ENCODE measurements at regions not wholly inside any gene's neighbourhood (a gene's known extent, or its start where the extent isn't known, plus 50 kb on each side); places are given as distances from the start of the nearest gene placed in this dataset.

GRCh38 chr1:14485285-14485684, 113.2 kb upstream of the KAZN start:
- WGBS, 4 donors: 91 to 94% (median 92%) methylated on average over 5 of the region's 5 CpGs

DNA sequence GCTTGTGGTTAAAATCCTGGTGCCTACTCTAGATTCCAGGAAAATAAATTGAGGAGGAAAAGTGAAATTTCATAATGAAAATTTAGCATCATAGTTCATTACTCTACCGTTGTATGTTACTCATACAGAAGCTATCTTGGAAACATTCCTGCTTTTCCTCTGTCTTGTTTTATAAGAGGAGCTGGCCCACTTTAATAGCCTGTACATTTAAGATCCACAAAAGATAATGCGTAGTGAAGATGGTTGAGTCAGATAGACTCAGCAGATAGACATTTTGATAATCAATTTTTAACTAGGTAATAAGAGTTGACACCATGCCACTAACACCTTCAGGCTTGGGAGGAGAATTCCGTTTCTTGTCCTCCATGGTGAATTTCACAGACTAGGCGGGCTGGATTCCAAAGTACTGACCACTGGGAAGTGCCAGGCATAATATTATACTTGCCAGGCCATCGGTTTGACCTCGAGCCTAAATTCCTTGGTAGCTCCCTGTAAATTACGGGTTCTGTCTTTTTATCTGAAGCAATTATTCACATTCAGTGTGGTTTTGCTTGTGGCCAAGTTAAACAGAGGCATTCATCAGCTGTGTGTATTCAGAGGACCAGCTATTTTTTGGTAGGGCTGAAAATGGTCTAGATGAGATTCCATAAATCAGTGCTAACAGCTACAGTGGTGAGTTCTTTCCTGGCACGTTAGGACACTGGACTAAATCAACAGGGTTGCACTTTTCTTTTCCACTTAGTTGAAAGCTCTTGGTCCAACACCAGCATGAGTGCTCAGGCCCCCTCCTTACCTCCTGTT, 111.9 kb upstream of the KAZN start:
- Histone ChIP-seq H3K4me3 (no peak overlapping the region), H3K27ac (peak overlapping the region in 1 of 5 donors; percentile 72), H3K4me1 (replicated peaks in 1 of 2) (no peaks in the 10 kb centered on the region), H3K36me3 (replicated peaks in 1 of 2) (no peaks in the 10 kb centered on the region), H3K27me3 (no peaks in the 10 kb centered on the region), H3K9me3 (replicated peaks in 1 of 3) (no peaks in the 10 kb centered on the region)
- TF ChIP-seq, protein P1, sequence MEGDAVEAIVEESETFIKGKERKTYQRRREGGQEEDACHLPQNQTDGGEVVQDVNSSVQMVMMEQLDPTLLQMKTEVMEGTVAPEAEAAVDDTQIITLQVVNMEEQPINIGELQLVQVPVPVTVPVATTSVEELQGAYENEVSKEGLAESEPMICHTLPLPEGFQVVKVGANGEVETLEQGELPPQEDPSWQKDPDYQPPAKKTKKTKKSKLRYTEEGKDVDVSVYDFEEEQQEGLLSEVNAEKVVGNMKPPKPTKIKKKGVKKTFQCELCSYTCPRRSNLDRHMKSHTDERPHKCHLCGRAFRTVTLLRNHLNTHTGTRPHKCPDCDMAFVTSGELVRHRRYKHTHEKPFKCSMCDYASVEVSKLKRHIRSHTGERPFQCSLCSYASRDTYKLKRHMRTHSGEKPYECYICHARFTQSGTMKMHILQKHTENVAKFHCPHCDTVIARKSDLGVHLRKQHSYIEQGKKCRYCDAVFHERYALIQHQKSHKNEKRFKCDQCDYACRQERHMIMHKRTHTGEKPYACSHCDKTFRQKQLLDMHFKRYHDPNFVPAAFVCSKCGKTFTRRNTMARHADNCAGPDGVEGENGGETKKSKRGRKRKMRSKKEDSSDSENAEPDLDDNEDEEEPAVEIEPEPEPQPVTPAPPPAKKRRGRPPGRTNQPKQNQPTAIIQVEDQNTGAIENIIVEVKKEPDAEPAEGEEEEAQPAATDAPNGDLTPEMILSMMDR (IDR thresholded peaks at IDR 0.05): no peak
- no peak for TF ChIP-seq POLR2A (IDR thresholded peaks at IDR 0.05)
- DNase-seq: peak in 6 of 7 donors; percentile 11 to 62 (median 48)
- intact Hi-C loops (cut with DNase I): no loop called here
- 26 to 45% (median 37%) methylated on average over 8 of the region's 8 CpGs for WGBS, 4 donors

More at GRCh38 chr1:14485285-14485684, 113.2 kb upstream of the KAZN start:
- H3K36me3 ChIP-seq (replicated peaks in 1 of 2): no peaks in the 10 kb centered on the region
- no peak for TF ChIP-seq POLR2A (IDR thresholded peaks at IDR 0.05)
- TF ChIP-seq, protein P1 (IDR thresholded peaks at IDR 0.05): no peak
- peaks cover 0 to under 1% of the 10 kb centered on the region in 2 donors for H3K4me1 ChIP-seq (replicated peaks in 1 of 2)
- H3K9me3 ChIP-seq (replicated peaks in 1 of 3): no peaks in the 10 kb centered on the region
- H3K27me3 ChIP-seq: no peaks in the 10 kb centered on the region
- DNase-seq: no peak
- intact Hi-C loops (cut with DNase I): no loop called here
- no peak overlapping the region for H3K27ac ChIP-seq
- no peak overlapping the region for H3K4me3 ChIP-seq

DNA sequence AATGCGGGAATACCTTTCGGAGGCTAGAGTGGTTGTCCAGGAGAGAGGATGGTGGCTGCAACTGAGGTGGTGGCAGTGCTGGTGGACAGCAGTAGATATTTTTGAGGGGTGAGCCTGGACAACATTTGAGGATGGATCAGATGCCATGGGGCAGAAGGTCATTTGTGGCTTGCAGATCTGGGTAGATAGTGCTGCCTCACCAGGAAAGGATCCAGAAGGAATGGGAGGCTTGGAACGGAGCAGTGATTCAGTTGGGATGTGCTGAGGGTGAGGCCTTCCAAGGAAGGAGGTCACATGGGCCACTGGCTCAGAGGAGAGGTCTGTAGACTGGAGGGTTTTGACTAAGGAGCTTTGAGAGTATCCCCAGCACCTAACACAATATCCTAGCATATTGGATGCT, 110.8 kb upstream of the KAZN start:
- DNase-seq: no peak
- intact Hi-C loops (cut with DNase I): no loop called here

GRCh38 chr1:14494911-14495310, 103.6 kb upstream of the KAZN start:
- Histone ChIP-seq H3K27me3 (peaks cover 18% of the 10 kb centered on the region), H3K4me1 (replicated peaks in 1 of 2) (no peaks in the 10 kb centered on the region), H3K36me3 (replicated peaks in 1 of 2) (no peaks in the 10 kb centered on the region), H3K27ac (no peak overlapping the region), H3K4me3 (no peak overlapping the region), H3K9me3 (replicated peaks in 1 of 3) (no peaks in the 10 kb centered on the region)
- 52 to 68% (median 65%) methylated on average over 1 of the region's 1 CpG for WGBS, 4 donors
- no peak for DNase-seq
- TF ChIP-seq POLR2A (IDR thresholded peaks at IDR 0.05): no peak
- TF ChIP-seq, protein P1 (IDR thresholded peaks at IDR 0.05): no peak
- intact Hi-C loops (cut with DNase I): no loop called here

More for the DNA sequence above, 110.8 kb upstream of the KAZN start:
- WGBS, 4 donors: 66 to 73% (median 67%) methylated on average over 3 of the region's 3 CpGs
- TF ChIP-seq POLR2A (IDR thresholded peaks at IDR 0.05): no peak
- TF ChIP-seq, protein P1 (IDR thresholded peaks at IDR 0.05): no peak
- Histone ChIP-seq H3K4me1 (replicated peaks in 1 of 2) (no peaks in the 10 kb centered on the region), H3K27me3 (peaks cover 3% of the 10 kb centered on the region), H3K4me3 (no peak overlapping the region), H3K36me3 (replicated peaks in 1 of 2) (no peaks in the 10 kb centered on the region), H3K9me3 (replicated peaks in 1 of 3) (no peaks in the 10 kb centered on the region), H3K27ac (no peak overlapping the region)
